OCI-LY3 (cell line): ENCODE measurements at regions not wholly inside any gene's neighbourhood (a gene's known extent, or its start where the extent isn't known, plus 50 kb on each side); places are given as distances from the start of the nearest gene placed in this dataset.

Experiments used
- H2AFZ ChIP-seq: fragments of 200-600, 300-600 bp; shearing (Covaris generic); 2 replicates; pipeline ENCODE4 v1.6.0; 2014; ENCODE audit warnings: antibody characterized with exemption, low read depth, low read length
- H3K27ac ChIP-seq: fragments of 200-600, 300-600 bp; sonication (generic); 2 replicates; pipeline ENCODE4 v1.5.1; 2014; ENCODE audit warnings: mild to moderate bottlenecking, low read length, moderate library complexity, mixed read lengths
- H3K27me3 ChIP-seq: fragments of 200-600, 300-600 bp; sonication (generic); 2 replicates; pipeline ENCODE4 v1.6.1; 2014; ENCODE audit warnings: low read depth, low read length, mixed read lengths
- H3K36me3 ChIP-seq: fragments of 200-600, 300-600 bp; sonication (generic); replicated peaks from 2 replicates; pipeline ENCODE3; 2014; ENCODE audit warnings: low read depth, low read length, mixed read lengths
- H3K4me1 ChIP-seq: fragments of 300-600, 200-600 bp; sonication (generic); 2 replicates; pipeline ENCODE4 v1.6.1; 2014; ENCODE audit warnings: low read length, mixed read lengths
- H3K4me2 ChIP-seq: fragments of 200-600, 300-600 bp; sonication (generic); 2 replicates; pipeline ENCODE4 v1.6.1; 2014; ENCODE audit warnings: low read length, mixed read lengths
- H3K4me3 ChIP-seq: fragments of 300-600, 200-600 bp; sonication (generic); 2 replicates; pipeline ENCODE4 v1.5.1; 2014; ENCODE audit warnings: antibody characterized with exemption, mild to moderate bottlenecking, low read length, moderate library complexity
- H3K79me2 ChIP-seq: fragments of 300-600, 200-600 bp; shearing (Covaris generic); 2 replicates; pipeline ENCODE4 v1.6.1; 2014; ENCODE audit warnings: mild to moderate bottlenecking, low read length, mixed read lengths
- H3K9ac ChIP-seq: fragments of 300-600, 200-600 bp; shearing (Covaris generic); 2 replicates; pipeline ENCODE4 v1.6.0; 2014; ENCODE audit warnings: mild to moderate bottlenecking, low read length, moderate library complexity
- H3K9me3 ChIP-seq: fragments of 200-600, 300-600 bp; shearing (Covaris generic); 2 replicates; pipeline ENCODE4 v1.6.1; 2014; ENCODE audit warnings: low read length, mixed read lengths; ENCODE audit not compliant: insufficient read depth
- H4K20me1 ChIP-seq: fragments of 200-600, 300-600 bp; sonication (generic); 2 replicates; pipeline ENCODE4 v1.6.1; 2016; ENCODE audit warnings: low read length, mixed read lengths; ENCODE audit not compliant: insufficient read depth
- EZH2phosphoT487 ChIP-seq: fragments of 200-600 bp; shearing (Covaris generic); IDR thresholded peaks from 2 replicates; pipeline ENCODE4 v1.6.1; 2018; ENCODE audit warnings: antibody characterized with exemption, mixed run types, low read depth
- TF ChIP-seq, protein P1 (sequence below): fragments of 200-600, 300-600 bp; sonication (generic); IDR thresholded peaks from 2 replicates; pipeline ENCODE4 v1.5.1; 2014; ENCODE audit warnings: antibody characterized with exemption, low read length, low read depth

DNA sequence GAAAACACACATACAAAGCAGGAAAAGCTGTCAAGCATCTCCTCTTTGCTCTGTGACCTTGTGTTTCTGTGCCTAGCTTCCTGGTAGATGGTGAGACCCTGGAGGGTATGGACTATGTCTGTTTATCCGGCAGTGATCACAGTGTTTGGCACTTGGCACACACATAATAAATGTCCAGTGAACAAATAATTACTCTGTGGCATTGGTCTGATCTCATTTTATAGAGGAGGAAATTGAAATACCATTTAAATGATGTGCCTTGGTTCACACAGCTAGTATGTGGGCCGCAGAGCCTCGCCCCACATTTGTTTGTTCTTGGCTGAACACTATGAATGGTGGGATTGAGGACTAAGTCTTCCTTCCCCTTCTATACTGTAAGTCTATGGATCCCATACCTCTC, 104.7 kb upstream of the SPON1 start:
- Histone ChIP-seq H2AFZ (no peak overlapping the region), H3K79me2 (no peaks in the 10 kb centered on the region), H3K4me1 (no peaks in the 10 kb centered on the region), H4K20me1 (no peaks in the 10 kb centered on the region), H3K9me3 (no peaks in the 10 kb centered on the region), H3K27me3 (peaks cover 7% of the 10 kb centered on the region; the same call in 1 of the 2 replicates), H3K36me3 (no peaks in the 10 kb centered on the region), H3K4me2 (no peak overlapping the region), H3K4me3 (no peak overlapping the region), H3K9ac (no peak overlapping the region), H3K27ac (no peak overlapping the region)
- TF ChIP-seq, protein P1, sequence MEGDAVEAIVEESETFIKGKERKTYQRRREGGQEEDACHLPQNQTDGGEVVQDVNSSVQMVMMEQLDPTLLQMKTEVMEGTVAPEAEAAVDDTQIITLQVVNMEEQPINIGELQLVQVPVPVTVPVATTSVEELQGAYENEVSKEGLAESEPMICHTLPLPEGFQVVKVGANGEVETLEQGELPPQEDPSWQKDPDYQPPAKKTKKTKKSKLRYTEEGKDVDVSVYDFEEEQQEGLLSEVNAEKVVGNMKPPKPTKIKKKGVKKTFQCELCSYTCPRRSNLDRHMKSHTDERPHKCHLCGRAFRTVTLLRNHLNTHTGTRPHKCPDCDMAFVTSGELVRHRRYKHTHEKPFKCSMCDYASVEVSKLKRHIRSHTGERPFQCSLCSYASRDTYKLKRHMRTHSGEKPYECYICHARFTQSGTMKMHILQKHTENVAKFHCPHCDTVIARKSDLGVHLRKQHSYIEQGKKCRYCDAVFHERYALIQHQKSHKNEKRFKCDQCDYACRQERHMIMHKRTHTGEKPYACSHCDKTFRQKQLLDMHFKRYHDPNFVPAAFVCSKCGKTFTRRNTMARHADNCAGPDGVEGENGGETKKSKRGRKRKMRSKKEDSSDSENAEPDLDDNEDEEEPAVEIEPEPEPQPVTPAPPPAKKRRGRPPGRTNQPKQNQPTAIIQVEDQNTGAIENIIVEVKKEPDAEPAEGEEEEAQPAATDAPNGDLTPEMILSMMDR = no peak
- TF ChIP-seq EZH2phosphoT487 = no peak

GRCh38 chr11:13859892-13860291, 102.6 kb upstream of the SPON1 start:
- H3K79me2 ChIP-seq = no peaks in the 10 kb centered on the region
- no peak overlapping the region for H3K4me2 ChIP-seq
- TF ChIP-seq EZH2phosphoT487 = no peak
- TF ChIP-seq, protein P1 = no peak

GRCh38 chr11:13861411-13861810, 101.1 kb upstream of the SPON1 start:
- no peak overlapping the region for H3K27ac ChIP-seq
- H3K27me3 ChIP-seq = no peaks in the 10 kb centered on the region
- no peak overlapping the region for H2AFZ ChIP-seq
- H3K79me2 ChIP-seq = no peaks in the 10 kb centered on the region
- no peaks in the 10 kb centered on the region for H4K20me1 ChIP-seq
- no peak overlapping the region for H3K4me3 ChIP-seq
- TF ChIP-seq, protein P1 = no peak
- TF ChIP-seq EZH2phosphoT487 = no peak
- no peaks in the 10 kb centered on the region for H3K36me3 ChIP-seq
- no peaks in the 10 kb centered on the region for H3K9me3 ChIP-seq
- no peak overlapping the region for H3K4me2 ChIP-seq
- H3K9ac ChIP-seq = no peak overlapping the region
- H3K4me1 ChIP-seq = no peaks in the 10 kb centered on the region

More at GRCh38 chr11:13859892-13860291, 102.6 kb upstream of the SPON1 start:
- Histone ChIP-seq H3K9me3 (no peaks in the 10 kb centered on the region), H3K4me3 (no peak overlapping the region), H3K36me3 (no peaks in the 10 kb centered on the region), H3K27me3 (peaks cover 7% of the 10 kb centered on the region; the same call in 1 of the 2 replicates), H3K4me1 (no peaks in the 10 kb centered on the region), H3K9ac (no peak overlapping the region), H3K27ac (no peak overlapping the region), H2AFZ (no peak overlapping the region), H4K20me1 (no peaks in the 10 kb centered on the region)

- TF ChIP-seq, protein P1 = no peak
- TF ChIP-seq EZH2phosphoT487 = no peak
- no peak overlapping the region for H2AFZ ChIP-seq
- H3K27me3 ChIP-seq = no peaks in the 10 kb centered on the region
- H3K27ac ChIP-seq = no peak overlapping the region
- H3K4me2 ChIP-seq = no peak overlapping the region
- H3K9me3 ChIP-seq = no peaks in the 10 kb centered on the region
- no peak overlapping the region for H3K9ac ChIP-seq
- no peaks in the 10 kb centered on the region for H3K79me2 ChIP-seq
- H3K4me1 ChIP-seq = no peaks in the 10 kb centered on the region
- H3K36me3 ChIP-seq = no peaks in the 10 kb centered on the region
- no peak overlapping the region for H3K4me3 ChIP-seq
- H4K20me1 ChIP-seq = no peaks in the 10 kb centered on the region
These were observed 99.6 kb upstream of the SPON1 start for GRCh38 chr11:13862845-13863392.
